Lower lobe of right lung (tissue), 2 donors: ENCODE measurements at regions not wholly inside any gene's neighbourhood (a gene's known extent, or its start where the extent isn't known, plus 50 kb on each side); places are given as distances from the start of the nearest gene placed in this dataset.

Experiments used
- ATAC-seq, 2 donors: fragments of 200-7000 bp; cut with Tn5 transposase; one replicate each; pipeline ENCODE4 v1.9.1; 2020 to 2022; ENCODE audit warnings: mild to moderate bottlenecking in 2 of 2, moderate library complexity in 2 of 2
- DNase-seq: peaks from one replicate; pipeline ENCODE4 v3.0.0-alpha.2; 2020
- H3K27ac ChIP-seq: fragments of 200-600 bp; one replicate; pipeline ENCODE4 v1.8.0; 2022
- H3K27me3 ChIP-seq: fragments of 200-600 bp; one replicate; pipeline ENCODE4 v1.8.0; 2022; ENCODE audit warnings: low read depth
- H3K36me3 ChIP-seq: fragments of 200-600 bp; one replicate; pipeline ENCODE4 v1.8.0; 2022; ENCODE audit warnings: mild to moderate bottlenecking
- H3K4me1 ChIP-seq: fragments of 200-600 bp; one replicate; pipeline ENCODE4 v1.8.0; 2022
- H3K4me3 ChIP-seq: fragments of 200-600 bp; one replicate; pipeline ENCODE4 v1.8.0; 2022; ENCODE audit warnings: mild to moderate bottlenecking
- H3K9me3 ChIP-seq: fragments of 200-600 bp; one replicate; pipeline ENCODE4 v1.8.0; 2022
- intact Hi-C: fragments of 100-400 bp; cut with DNase I; formaldehyde crosslinking; loops from one replicate; pipeline ENCODE4 v1.11.0; 2022
- TF ChIP-seq, protein P1 (sequence below): fragments of 200-600 bp; IDR thresholded peaks from one replicate; pipeline ENCODE4 v1.8.0; 2022; ENCODE audit warnings: antibody characterized with exemption, mild to moderate bottlenecking
- donor health status: DM: no; HTN: yes; CAD: no; lungs with severe emphysema.

GRCh38 chr1:91124989-91125417 is 103.2 kb upstream of the ZNF644 start:
- ATAC-seq, result no peak
- Histone ChIP-seq H3K9me3 (no peaks in the 10 kb centered on the region), H3K4me1 (peaks cover 9% of the 10 kb centered on the region), H3K27me3 (no peaks in the 10 kb centered on the region), H3K27ac (no peak overlapping the region), H3K36me3 (no peaks in the 10 kb centered on the region), H3K4me3 (no peak overlapping the region)
- TF ChIP-seq, protein P1, sequence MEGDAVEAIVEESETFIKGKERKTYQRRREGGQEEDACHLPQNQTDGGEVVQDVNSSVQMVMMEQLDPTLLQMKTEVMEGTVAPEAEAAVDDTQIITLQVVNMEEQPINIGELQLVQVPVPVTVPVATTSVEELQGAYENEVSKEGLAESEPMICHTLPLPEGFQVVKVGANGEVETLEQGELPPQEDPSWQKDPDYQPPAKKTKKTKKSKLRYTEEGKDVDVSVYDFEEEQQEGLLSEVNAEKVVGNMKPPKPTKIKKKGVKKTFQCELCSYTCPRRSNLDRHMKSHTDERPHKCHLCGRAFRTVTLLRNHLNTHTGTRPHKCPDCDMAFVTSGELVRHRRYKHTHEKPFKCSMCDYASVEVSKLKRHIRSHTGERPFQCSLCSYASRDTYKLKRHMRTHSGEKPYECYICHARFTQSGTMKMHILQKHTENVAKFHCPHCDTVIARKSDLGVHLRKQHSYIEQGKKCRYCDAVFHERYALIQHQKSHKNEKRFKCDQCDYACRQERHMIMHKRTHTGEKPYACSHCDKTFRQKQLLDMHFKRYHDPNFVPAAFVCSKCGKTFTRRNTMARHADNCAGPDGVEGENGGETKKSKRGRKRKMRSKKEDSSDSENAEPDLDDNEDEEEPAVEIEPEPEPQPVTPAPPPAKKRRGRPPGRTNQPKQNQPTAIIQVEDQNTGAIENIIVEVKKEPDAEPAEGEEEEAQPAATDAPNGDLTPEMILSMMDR, result no peak
- DNase-seq, result no peak
- intact Hi-C loops, result no loop called here

DNA sequence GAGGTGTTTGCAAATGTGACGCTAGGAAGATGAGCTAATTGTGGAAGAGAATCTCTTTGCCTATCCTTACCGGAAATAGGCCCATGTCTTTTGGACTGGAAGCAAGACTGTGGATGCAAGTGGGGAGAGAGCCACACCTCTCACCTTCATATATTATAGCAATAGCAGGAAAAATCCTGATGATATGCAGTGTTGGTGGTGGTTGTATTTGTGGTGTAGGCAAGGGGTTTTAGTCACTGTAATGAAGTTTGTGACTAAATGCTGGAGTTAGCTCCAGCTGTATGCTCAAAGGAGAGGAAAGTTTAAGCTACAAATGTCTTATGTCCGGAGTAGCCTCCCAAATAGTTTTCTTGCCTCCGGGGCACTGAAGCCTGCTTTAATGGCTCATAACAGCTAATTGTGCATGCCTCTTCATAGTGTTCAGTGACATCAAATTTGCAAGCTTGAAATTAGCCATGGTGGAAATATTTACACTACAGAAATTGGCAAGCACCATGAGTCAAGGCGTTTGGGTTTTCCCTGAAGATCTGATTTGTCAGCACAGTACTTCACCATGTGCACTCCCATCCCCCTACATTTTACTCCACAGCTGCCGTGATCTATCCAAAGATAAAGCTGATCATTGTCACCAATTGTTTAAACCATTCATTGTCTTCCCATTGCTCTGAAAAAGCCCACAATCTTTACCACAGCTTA is 102.6 kb upstream of the ZNF644 start:
- Histone ChIP-seq H3K4me1 (peaks cover 12% of the 10 kb centered on the region), H3K9me3 (no peaks in the 10 kb centered on the region), H3K36me3 (no peaks in the 10 kb centered on the region), H3K4me3 (no peak overlapping the region), H3K27ac (no peak overlapping the region), H3K27me3 (no peaks in the 10 kb centered on the region)
- ATAC-seq, result no peak
- intact Hi-C loops, result no loop called here
- DNase-seq, result no peak
- TF ChIP-seq, protein P1, result no peak

DNA sequence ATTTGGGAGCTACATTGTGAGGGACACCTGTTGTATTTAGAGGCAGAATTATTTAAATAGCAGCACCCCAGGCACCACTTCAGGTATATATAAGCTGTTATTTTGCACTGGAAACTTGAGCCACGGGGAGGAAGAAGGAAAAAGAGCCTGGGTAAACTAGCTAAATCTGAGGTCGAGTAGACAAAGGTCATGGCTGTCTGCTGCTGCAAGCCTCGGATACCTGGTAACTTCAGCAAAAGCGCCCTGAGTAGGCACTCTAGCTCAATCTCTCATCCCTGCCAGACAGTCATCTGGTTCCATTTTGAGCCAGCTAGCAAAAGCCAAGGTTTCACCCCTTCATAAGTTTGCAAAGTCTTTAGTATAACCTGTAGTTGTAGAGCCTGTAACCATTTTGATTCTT is 101.9 kb upstream of the ZNF644 start:
- DNase-seq, result no peak
- Histone ChIP-seq H3K27me3 (no peaks in the 10 kb centered on the region), H3K4me1 (peaks cover 12% of the 10 kb centered on the region), H3K9me3 (no peaks in the 10 kb centered on the region), H3K27ac (no peak overlapping the region), H3K4me3 (no peak overlapping the region), H3K36me3 (no peaks in the 10 kb centered on the region)
- intact Hi-C loops, result no loop called here
- ATAC-seq, result no peak
- TF ChIP-seq, protein P1, result no peak

GRCh38 chr1:91123319-91123718 is 101.5 kb upstream of the ZNF644 start:
- DNase-seq (no peak), ATAC-seq (no peak)
- Histone ChIP-seq H3K4me3 (no peak overlapping the region), H3K9me3 (no peaks in the 10 kb centered on the region), H3K27ac (no peak overlapping the region), H3K27me3 (no peaks in the 10 kb centered on the region), H3K4me1 (peaks cover 12% of the 10 kb centered on the region), H3K36me3 (no peaks in the 10 kb centered on the region)
- TF ChIP-seq, protein P1, result no peak
- intact Hi-C loops, result no loop called here

DNA sequence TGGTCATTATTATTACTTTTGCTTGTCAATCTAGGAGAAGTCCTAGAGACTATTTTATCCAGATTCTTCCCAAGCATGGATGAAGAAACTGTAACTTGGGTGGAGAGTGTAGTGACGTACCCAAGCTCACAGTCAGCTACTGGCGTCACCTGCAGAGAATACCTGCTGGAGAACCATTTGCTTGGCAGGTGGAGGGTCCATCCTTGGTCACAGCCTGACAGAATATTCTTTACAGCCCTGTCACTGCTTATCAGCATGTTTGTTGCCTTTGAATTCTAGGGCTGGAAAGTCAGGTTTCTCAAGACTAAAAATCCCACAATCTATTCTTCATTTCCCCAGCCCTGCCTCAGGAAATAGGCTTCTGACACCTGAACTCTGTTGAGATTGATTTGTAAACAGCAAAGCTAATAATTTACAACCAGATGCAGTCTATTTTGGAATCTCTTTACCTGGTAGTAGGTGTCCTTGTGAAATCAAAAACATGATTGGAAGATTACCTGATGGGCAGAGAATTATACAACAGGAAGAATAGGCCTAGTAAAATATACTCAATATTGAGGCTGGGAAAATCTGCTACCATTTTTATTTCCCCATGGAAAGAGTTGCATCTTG is 100.4 kb upstream of the ZNF644 start:
- TF ChIP-seq, protein P1, result no peak
- peaks cover 12% of the 10 kb centered on the region for H3K4me1 ChIP-seq
- intact Hi-C loops, result no loop called here

More for the DNA sequence above, 100.4 kb upstream of the ZNF644 start:
- no peaks in the 10 kb centered on the region for H3K36me3 ChIP-seq
- no peaks in the 10 kb centered on the region for H3K27me3 ChIP-seq
- H3K4me3 ChIP-seq, result no peak overlapping the region
- H3K9me3 ChIP-seq, result no peaks in the 10 kb centered on the region
- H3K27ac ChIP-seq, result no peak overlapping the region
- DNase-seq (no peak), ATAC-seq (no peak)
